ENCODE measurements at regions not wholly inside any gene's neighbourhood (a gene's known extent, or its start where the extent isn't known, plus 50 kb on each side); places are given as distances from the start of the nearest gene placed in this dataset.

DNA sequence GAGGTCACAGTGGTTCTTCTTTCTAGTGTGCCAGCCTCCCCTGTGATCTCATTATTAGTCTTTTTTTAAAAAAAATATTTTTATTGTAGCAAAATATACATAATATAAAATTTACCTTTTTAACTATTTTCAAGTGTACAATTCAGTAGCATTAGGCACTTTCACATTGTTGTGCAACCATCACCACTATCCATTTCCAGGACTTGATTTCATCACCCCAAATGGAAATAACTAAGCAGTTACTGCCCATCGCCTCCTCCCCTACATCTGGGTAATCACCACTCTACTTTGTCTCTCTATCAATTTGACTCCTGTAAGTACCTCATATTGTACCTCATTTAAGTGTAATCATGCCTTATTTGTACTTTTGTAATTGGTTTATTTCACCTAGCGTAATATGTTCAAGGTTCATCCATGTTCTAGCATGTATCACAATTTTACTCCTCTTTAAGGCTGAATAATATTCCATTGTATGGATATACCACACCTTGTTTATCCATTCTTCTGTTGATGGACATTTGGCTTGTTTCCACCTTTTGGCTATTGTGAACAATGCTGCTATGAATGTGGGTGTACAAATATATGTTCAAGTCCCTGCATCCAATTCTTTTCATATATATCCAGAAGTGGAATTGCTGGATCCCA is 68.6 kb upstream of the FYN start:
- no peaks in the 10 kb centered on the region for H3K36me3 Mint-ChIP-seq (ENCODE audit: low read depth, unreplicated experiment)
- H3K9me3 Mint-ChIP-seq (ENCODE audit: unreplicated experiment): no peaks in the 10 kb centered on the region
- TF ChIP-seq, protein P1, sequence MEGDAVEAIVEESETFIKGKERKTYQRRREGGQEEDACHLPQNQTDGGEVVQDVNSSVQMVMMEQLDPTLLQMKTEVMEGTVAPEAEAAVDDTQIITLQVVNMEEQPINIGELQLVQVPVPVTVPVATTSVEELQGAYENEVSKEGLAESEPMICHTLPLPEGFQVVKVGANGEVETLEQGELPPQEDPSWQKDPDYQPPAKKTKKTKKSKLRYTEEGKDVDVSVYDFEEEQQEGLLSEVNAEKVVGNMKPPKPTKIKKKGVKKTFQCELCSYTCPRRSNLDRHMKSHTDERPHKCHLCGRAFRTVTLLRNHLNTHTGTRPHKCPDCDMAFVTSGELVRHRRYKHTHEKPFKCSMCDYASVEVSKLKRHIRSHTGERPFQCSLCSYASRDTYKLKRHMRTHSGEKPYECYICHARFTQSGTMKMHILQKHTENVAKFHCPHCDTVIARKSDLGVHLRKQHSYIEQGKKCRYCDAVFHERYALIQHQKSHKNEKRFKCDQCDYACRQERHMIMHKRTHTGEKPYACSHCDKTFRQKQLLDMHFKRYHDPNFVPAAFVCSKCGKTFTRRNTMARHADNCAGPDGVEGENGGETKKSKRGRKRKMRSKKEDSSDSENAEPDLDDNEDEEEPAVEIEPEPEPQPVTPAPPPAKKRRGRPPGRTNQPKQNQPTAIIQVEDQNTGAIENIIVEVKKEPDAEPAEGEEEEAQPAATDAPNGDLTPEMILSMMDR (IDR thresholded peaks at IDR 0.05; ENCODE audit: unreplicated experiment): no peak
- H3K4me3 Mint-ChIP-seq (ENCODE audit: unreplicated experiment): no peak overlapping the region
- H3K4me1 Mint-ChIP-seq (ENCODE audit: unreplicated experiment): no peaks in the 10 kb centered on the region
- no peak overlapping the region for H3K27ac Mint-ChIP-seq (ENCODE audit: unreplicated experiment)
- no peak for DNase-seq (ENCODE audit: low spot score)
- no peaks in the 10 kb centered on the region for H3K27me3 Mint-ChIP-seq (ENCODE audit: unreplicated experiment)

DNA sequence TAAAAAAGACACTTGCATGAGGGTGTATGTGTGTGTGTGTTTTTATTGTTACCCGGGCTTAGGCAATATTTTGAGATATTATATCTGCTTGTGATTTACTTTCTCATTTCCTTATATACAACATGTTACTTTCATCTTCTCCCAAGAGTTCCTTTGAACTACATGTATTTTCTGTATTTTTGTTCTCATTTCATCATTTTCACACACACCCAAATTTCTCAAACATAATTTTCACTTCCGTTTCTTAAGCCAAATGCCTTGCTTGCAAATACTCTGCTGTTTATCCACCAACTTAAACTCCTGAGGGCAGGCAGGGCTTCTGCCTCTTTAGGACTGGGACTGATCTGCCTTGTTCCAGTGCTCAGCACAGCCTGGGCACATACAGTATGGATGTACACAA is 69.3 kb upstream of the FYN start:
- Mint-ChIP-seq H3K9me3 (ENCODE audit: unreplicated experiment) (no peaks in the 10 kb centered on the region), H3K4me3 (ENCODE audit: unreplicated experiment) (no peak overlapping the region), H3K27me3 (ENCODE audit: unreplicated experiment) (no peaks in the 10 kb centered on the region), H3K36me3 (ENCODE audit: low read depth, unreplicated experiment) (no peaks in the 10 kb centered on the region), H3K4me1 (ENCODE audit: unreplicated experiment) (no peaks in the 10 kb centered on the region), H3K27ac (ENCODE audit: unreplicated experiment) (no peak overlapping the region)
- no peak for DNase-seq (ENCODE audit: low spot score)
- TF ChIP-seq, protein P1 (IDR thresholded peaks at IDR 0.05; ENCODE audit: unreplicated experiment): no peak

DNA sequence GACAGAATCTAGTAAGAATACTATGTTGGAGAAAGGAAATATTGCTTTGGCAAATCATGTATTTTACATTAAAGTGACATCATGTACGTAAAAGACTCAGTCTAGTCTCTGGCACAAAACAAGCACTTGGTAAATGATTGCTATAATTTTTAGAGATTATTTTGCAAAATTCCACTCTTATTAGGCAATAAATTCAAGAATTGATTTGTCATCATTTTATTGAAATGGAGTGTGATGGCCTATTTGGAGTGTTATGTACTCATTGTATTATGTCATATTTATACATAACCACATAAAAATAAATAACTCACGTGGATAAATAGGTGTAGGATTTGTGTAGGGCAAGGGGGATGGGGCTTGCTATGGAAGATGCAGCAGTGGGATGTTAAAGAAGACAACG is 70.0 kb upstream of the FYN start:
- TF ChIP-seq, protein P1 (IDR thresholded peaks at IDR 0.05; ENCODE audit: unreplicated experiment): no peak
- Mint-ChIP-seq H3K27me3 (ENCODE audit: unreplicated experiment) (no peaks in the 10 kb centered on the region), H3K4me1 (ENCODE audit: unreplicated experiment) (no peaks in the 10 kb centered on the region), H3K27ac (ENCODE audit: unreplicated experiment) (no peak overlapping the region), H3K9me3 (ENCODE audit: unreplicated experiment) (no peaks in the 10 kb centered on the region), H3K36me3 (ENCODE audit: low read depth, unreplicated experiment) (no peaks in the 10 kb centered on the region), H3K4me3 (ENCODE audit: unreplicated experiment) (no peak overlapping the region)
- DNase-seq (ENCODE audit: low spot score): no peak

DNA sequence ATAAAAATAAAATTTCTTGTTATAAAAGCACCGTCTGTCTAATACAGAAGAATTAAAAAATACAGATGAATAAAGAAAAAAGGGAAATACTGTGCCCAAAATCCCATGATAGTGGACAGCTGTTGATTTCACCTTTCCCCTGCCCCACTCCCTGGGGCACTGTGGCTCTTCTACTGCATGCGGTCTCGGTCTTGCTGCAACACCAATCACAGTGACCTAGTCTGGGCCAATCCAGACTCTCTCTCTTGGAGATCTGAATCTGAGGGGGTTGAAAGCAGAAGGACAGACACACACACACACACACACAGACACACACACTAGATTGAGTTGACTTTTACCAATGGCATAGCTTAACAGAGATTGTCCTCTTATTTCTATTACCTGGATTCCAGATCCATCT is 70.5 kb upstream of the FYN start:
- H3K27ac Mint-ChIP-seq (ENCODE audit: unreplicated experiment): no peak overlapping the region
- TF ChIP-seq, protein P1 (IDR thresholded peaks at IDR 0.05; ENCODE audit: unreplicated experiment): no peak
- H3K9me3 Mint-ChIP-seq (ENCODE audit: unreplicated experiment): no peaks in the 10 kb centered on the region
- H3K27me3 Mint-ChIP-seq (ENCODE audit: unreplicated experiment): no peaks in the 10 kb centered on the region
- DNase-seq (ENCODE audit: low spot score): no peak
- H3K36me3 Mint-ChIP-seq (ENCODE audit: low read depth, unreplicated experiment): no peaks in the 10 kb centered on the region
- no peak overlapping the region for H3K4me3 Mint-ChIP-seq (ENCODE audit: unreplicated experiment)
- H3K4me1 Mint-ChIP-seq (ENCODE audit: unreplicated experiment): no peaks in the 10 kb centered on the region

DNA sequence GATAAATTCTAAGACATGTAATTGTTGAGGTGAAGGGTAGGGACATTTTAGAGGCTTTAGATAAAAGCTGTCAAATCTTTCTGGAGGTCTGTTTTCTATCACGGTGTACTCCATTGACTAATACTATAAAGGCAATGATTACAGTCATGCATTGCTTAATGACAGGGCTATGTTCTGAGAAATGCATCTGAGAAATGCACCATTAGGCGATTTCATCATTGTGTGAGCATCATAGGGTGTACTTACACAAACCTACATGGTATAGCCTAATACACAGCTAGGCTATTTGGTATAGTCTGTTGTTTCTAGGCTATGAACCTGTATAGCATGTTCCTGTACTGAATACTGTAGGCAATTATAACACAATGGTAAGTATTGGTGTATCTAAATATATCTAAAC is 71.3 kb upstream of the FYN start:
- H3K4me3 Mint-ChIP-seq (ENCODE audit: unreplicated experiment): no peak overlapping the region
- no peaks in the 10 kb centered on the region for H3K27me3 Mint-ChIP-seq (ENCODE audit: unreplicated experiment)
- TF ChIP-seq, protein P1 (IDR thresholded peaks at IDR 0.05; ENCODE audit: unreplicated experiment): no peak
- no peaks in the 10 kb centered on the region for H3K4me1 Mint-ChIP-seq (ENCODE audit: unreplicated experiment)
- no peaks in the 10 kb centered on the region for H3K9me3 Mint-ChIP-seq (ENCODE audit: unreplicated experiment)
- DNase-seq (ENCODE audit: low spot score): no peak
- H3K36me3 Mint-ChIP-seq (ENCODE audit: low read depth, unreplicated experiment): no peaks in the 10 kb centered on the region
- H3K27ac Mint-ChIP-seq (ENCODE audit: unreplicated experiment): no peak overlapping the region

Data from endothelial cell (in vitro differentiated cells).